ENCODE measurements at regions not wholly inside any gene's neighbourhood (a gene's known extent, or its start where the extent isn't known, plus 50 kb on each side); places are given as distances from the start of the nearest gene placed in this dataset.

DNA sequence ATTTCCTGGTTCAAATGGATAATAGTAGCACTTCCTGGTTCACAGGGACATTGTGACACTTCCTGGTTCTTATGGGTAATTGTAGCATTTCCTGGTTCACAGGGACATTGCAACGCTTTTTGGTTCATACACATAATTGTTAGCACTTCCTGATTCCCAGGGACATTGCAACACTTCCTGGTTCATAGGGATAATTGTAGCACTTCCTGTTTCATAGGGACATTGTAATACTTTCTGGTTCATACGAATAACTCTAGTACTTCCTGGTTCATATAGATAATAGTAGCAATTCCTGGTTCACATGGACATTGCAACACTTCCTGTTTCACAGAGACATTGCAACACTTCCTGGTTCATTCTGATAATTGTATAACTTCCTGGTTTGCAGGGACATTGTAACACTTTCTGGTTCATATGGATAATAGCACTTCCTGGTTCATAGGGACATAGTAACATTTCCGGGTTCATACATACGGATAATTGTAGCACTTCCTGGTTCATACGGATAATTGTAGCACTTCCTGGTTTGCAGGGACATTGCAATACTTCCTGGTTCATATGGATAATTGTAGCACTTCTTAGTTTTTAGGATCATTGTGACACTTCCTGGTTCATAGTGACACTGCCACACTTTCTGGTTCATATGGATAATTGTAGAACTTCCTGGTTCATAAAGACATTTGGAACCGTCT is 61.6 kb upstream of the CD99 start:
- H3K4me3 ChIP-seq (replicated peaks in 1 of 2; ENCODE audit: low read depth in 2 of 2, low read length in 2 of 2) = no peak overlapping the region
- TF ChIP-seq, protein P1, sequence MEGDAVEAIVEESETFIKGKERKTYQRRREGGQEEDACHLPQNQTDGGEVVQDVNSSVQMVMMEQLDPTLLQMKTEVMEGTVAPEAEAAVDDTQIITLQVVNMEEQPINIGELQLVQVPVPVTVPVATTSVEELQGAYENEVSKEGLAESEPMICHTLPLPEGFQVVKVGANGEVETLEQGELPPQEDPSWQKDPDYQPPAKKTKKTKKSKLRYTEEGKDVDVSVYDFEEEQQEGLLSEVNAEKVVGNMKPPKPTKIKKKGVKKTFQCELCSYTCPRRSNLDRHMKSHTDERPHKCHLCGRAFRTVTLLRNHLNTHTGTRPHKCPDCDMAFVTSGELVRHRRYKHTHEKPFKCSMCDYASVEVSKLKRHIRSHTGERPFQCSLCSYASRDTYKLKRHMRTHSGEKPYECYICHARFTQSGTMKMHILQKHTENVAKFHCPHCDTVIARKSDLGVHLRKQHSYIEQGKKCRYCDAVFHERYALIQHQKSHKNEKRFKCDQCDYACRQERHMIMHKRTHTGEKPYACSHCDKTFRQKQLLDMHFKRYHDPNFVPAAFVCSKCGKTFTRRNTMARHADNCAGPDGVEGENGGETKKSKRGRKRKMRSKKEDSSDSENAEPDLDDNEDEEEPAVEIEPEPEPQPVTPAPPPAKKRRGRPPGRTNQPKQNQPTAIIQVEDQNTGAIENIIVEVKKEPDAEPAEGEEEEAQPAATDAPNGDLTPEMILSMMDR (IDR thresholded peaks at IDR 0.05; ENCODE audit: low read depth, low read length) = no peak
- DNase-seq (ENCODE audit: low read depth in 2 of 2) = no peak

DNA sequence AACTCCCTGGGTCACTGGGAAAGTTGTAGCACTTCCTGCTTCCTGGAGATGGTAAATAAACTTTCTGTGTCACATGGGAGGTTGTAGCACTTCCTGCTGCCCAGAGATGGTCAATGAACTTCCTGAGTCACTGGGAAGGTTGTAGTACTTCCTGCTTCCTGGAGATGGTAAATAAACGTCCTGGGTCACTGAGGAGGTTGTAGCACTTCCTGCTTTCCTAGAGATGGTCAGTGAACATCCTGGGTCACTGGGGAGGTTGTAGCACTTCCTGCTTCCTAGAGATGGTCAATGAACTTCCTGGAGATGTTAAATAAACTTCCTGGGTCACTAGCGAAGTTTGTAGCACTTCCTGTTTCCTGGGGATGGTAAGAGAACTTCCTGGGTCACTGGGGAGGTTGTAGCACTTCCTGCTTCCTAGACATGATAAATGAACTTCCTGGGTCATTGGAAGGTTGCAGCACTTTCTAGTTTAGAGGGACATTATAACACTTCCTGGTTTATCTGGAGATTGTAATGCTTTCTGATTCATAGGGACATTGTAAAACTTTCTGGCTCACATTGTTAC is 62.3 kb upstream of the CD99 start:
- no peak for DNase-seq (ENCODE audit: low read depth in 2 of 2)
- TF ChIP-seq, protein P1 (IDR thresholded peaks at IDR 0.05; ENCODE audit: low read depth, low read length) = no peak
- no peak overlapping the region for H3K4me3 ChIP-seq (replicated peaks in 1 of 2; ENCODE audit: low read depth in 2 of 2, low read length in 2 of 2)

DNA sequence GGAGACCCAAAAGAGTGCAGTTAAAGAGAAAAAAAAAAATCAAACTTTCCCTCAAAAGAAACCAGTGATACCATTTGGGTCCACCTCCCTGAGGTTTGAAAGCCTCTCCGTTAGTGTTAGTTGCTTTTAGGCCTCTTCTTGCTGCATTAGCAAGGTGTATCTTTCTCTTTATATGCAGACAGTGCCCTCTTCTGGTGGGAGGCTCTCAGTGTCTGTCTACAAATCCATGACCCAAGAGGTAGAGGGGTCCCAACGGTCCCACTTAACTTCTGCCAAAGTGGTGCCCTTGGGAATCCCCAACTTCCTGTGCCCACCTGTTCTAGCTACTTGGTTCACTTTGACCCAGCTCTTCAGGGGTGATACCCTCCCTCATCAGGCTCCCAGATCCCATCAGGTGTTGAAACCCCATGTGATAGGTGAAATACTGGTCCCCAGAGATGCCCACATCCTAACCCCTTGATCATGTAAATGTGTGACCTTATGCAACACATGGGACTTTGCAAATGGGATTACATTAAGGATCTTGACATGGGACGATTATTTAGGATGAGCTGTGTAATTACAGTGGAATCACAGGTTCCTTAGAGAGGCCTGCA is 63.7 kb upstream of the CD99 start:
- TF ChIP-seq, protein P1 (IDR thresholded peaks at IDR 0.05; ENCODE audit: low read depth, low read length) = peak; percentile 69
- no peak overlapping the region for H3K4me3 ChIP-seq (replicated peaks in 1 of 2; ENCODE audit: low read depth in 2 of 2, low read length in 2 of 2)
- peak; percentile 61 for DNase-seq (ENCODE audit: low read depth in 2 of 2)

DNA sequence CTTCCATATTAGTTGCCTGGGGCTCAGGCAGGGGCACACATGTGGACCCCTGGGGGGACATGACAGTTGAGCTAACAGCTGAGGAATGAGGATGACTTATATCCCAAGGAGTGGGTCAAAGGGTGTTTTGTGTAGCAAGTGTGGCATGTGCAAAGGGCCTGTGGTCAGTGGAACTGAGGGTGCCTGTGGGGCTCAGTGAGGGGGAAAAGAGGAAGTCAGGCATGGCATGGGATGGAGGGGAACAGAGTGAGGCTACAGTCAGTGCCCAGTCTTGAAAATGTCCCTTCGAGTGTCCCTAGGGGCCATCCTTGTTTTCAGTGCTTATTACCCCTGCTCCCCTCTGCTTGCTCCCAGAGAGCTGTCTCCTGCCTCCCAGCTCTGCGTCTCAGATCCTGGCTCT is 64.3 kb upstream of the CD99 start:
- no peak for DNase-seq (ENCODE audit: low read depth in 2 of 2)
- no peak overlapping the region for H3K4me3 ChIP-seq (replicated peaks in 1 of 2; ENCODE audit: low read depth in 2 of 2, low read length in 2 of 2)
- TF ChIP-seq, protein P1 (IDR thresholded peaks at IDR 0.05; ENCODE audit: low read depth, low read length) = no peak

DNA sequence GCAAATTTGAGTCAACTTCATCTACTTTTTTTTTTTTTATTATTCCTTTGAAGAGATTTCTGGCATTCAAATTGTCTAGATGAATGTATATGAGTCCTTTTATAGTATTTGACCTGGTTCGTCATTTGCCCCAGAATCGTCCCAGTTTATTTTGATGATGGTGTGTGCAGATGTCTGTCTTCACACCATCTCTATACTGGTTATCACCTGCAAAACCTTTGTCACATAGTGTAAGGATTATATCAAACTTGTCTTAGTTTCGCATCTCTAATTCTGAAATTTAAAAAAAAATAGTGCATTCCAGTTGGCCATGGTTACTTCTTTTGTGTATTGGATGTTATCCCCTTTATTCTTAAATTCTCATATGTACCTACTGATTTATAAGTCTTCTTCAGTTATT is 70.5 kb upstream of the CD99 start:
- no peak overlapping the region for H3K4me3 ChIP-seq (replicated peaks in 1 of 2; ENCODE audit: low read depth in 2 of 2, low read length in 2 of 2)
- TF ChIP-seq, protein P1 (IDR thresholded peaks at IDR 0.05; ENCODE audit: low read depth, low read length) = no peak
- DNase-seq (ENCODE audit: low read depth in 2 of 2) = no peak

DNA sequence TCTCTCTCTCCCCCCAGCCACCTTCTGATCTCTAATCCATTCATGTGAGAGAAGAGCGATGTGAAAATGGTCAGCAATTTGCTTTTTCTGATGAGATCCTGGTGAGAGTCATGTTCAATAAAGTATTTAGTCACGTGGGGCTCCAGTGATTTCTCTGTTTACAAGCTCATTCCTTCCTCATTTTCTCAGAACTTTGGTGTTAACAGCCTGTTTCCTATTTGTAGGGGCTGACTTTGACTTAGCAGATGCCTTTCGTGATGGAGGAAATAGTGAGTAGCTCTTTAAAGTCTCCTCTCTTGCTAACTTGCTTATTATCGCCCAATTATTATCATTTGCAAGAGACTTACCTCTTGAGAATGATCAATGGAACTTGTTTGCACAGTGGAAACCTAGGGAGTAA is 72.6 kb upstream of the CD99 start:
- no peak for DNase-seq (ENCODE audit: low read depth in 2 of 2)
- H3K4me3 ChIP-seq (replicated peaks in 1 of 2; ENCODE audit: low read depth in 2 of 2, low read length in 2 of 2) = no peak overlapping the region
- TF ChIP-seq, protein P1 (IDR thresholded peaks at IDR 0.05; ENCODE audit: low read depth, low read length) = no peak

All from cardiac fibroblast (primary cell).